GM18502 (cell line): ENCODE measurements at regions not wholly inside any gene's neighbourhood (a gene's known extent, or its start where the extent isn't known, plus 50 kb on each side); places are given as distances from the start of the nearest gene placed in this dataset.
"Not testable (repeated sequence)": the region's sequence is repeated elsewhere in the genome, so short reads cannot be mapped to it uniquely, and the experiment has no call there.

ENCODE experiments used
- ATAC-seq: cut with Tn5 transposase; IDR thresholded peaks from one replicate; pipeline ENCODE4 v1.9.1; 2021; ENCODE audit warnings: mild to moderate bottlenecking; ENCODE audit not compliant: unreplicated experiment, poor library complexity

- no peak for ATAC-seq
Measured at GRCh38 chr16:64381979-64382378, 739.9 kb downstream of the CDH11 start.

DNA sequence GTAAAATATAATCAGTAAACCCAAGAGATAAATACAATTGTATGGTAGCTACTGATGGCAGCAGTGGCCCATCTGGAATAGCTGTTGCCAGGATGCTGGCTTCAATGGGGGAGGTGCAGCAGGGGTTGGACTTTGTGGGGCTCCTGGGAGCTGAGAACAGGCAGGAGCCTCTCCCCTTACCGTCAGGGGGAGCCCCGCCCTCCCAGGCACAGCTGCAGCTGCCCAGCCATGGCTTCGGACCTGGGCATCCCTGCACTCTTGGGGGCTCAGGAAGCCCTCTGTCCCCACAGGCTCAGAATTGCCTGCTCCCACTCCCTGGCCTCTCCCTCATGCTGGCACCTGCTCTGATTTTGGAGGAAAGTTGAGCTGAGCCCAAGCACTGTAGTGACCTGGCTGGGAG, 741.1 kb downstream of the CDH11 start:
- no peak for ATAC-seq

- no peak for ATAC-seq
Measured at GRCh38 chr16:64375391-64375980, 746.4 kb downstream of the CDH11 start.

DNA sequence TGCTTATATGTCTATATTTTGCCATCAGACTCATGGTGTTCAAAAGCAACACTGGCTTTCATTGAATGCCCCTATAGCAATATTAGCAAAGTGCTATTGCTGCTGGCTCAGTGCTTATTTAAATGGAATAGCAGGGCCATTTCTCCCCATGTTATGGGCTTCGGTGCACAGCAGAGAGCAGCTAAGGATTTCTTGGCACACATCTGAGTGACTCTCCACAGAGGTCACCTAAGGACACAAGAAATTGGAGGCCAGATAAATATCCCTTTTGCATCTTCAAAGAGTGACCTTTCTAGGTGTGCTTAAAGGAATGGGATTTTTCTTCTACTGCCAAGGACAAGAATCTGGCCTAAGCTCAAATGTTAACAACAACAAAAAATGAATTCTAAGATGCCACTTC, 751.8 kb downstream of the CDH11 start:
- no peak for ATAC-seq

DNA sequence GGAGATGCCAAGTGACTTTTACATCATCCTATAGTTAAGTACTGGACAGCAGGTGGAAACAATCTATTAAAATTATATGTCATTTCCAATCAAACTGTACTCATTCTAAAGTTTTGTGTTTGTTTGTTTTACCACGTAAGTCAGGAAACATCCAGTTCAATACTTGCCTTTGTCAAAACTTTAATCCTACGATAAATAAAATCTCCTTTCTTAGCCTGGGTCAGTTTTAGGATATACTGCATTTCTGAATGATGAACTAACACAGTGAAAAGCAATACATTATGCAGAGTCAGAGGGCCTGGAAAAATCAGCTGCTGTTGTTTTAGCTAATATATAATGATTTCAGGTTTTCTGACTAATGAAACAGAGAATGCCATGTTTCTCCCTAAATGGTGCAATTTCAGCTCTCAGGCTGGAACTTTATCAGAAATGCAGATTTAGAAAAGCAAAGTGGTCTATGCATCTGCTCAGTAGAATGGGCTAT, 756.4 kb downstream of the CDH11 start:
- ATAC-seq, result no peak

DNA sequence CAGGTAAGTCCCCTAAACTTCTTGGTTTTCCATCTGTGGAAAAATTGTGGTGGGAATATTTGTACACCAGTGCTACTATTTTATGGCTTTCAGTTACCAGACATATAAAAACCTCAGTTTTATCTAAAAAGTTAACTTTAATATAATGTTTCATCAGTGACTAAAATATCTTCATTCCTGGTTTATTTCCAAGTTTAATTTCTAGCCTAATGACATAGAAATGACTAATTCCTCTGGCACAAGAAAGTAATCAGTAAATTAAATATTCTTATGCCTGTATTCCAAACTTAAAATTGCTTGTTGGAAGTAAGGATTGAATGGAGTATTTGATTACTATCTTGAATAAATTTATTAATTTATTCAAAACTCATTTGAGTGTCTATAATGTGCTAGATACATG, 757.0 kb downstream of the CDH11 start:
- no peak for ATAC-seq

DNA sequence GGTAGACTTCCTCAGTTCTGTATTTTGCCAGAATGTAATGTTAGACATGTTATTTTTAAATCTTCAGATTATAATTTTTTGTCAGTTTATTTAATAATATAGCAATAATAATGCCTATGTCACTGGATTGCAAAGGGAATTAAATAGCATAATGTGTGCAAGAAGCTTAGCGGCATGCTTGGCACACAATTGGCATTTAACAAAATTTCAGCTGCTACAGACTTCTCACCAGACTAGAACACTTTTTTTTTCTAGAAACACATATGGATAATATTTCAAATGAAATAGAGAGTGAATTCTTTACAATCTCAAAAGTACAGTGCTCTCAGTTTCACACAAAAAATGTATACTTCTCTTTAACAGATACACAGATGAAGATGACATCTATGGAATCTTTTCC, 757.4 kb downstream of the CDH11 start:
- no peak for ATAC-seq

GRCh38 chr16:64364016-64364415, 757.8 kb downstream of the CDH11 start:
- ATAC-seq, result no peak

- ATAC-seq, result no peak
Measured at GRCh38 chr16:64363039-64363438, 758.8 kb downstream of the CDH11 start.

- ATAC-seq, result no peak
Measured at GRCh38 chr16:64362193-64362592, 759.7 kb downstream of the CDH11 start.

DNA sequence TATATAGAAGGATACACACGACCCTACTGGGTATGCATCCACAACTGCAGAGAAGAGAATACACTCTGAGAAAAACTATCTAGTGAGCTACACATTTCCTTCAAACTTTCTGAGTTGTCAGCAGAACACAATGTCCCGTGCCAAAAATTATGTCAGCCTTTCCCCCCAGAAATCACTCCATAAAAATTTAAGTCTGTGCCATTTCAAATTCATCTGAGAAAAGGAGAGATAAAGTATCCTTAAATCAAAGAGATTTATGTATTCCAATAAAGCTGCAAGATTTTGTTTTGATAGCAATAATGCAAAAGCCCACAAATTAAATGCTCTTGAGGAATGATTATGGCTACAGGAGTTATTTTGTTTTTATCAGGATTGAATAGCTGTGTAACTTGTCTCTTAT, 760.1 kb downstream of the CDH11 start:
- ATAC-seq, result no peak

- no peak for ATAC-seq
Measured at GRCh38 chr16:64358291-64358690, 763.6 kb downstream of the CDH11 start.

DNA sequence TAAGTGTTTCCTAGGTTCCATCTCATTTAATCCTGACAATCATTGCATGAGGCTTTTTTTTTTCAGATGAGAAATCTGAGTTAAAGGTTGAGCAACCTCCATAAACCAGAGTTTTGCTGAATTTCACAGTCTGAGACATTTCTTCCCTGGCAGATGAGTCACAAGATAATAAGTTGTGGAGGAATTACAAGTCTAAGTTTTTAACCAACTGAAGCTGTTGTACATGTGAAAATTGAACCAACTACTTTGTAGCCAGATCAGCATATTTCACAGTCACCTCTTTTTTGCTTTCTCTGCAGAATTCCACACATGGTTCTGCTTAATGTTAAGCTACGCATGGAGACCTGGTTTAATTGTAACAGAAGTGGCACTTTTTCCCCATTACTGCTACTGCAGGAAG, 765.6 kb downstream of the CDH11 start:
- no peak for ATAC-seq

DNA sequence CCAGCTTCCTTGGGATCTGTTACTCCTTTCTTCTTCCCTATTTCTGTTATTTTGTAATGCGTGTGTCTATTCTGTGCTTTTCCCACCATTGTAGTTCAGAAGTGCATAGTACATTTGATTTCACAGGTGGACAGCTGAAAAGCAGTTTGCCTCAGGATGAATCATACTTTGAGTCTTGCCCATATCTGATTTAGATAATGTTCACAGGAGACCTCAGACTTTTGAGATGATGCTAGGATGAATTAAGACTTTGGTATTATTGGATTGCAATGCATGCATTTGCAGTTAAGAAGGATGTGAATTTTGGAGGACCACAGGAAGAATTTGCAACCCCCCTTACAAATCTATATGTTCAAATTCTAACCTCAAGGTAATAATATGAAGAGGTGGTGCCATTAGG, 769.6 kb downstream of the CDH11 start:
- no peak for ATAC-seq

- ATAC-seq, result no peak
Measured at GRCh38 chr16:64351121-64351520, 770.7 kb downstream of the CDH11 start.

DNA sequence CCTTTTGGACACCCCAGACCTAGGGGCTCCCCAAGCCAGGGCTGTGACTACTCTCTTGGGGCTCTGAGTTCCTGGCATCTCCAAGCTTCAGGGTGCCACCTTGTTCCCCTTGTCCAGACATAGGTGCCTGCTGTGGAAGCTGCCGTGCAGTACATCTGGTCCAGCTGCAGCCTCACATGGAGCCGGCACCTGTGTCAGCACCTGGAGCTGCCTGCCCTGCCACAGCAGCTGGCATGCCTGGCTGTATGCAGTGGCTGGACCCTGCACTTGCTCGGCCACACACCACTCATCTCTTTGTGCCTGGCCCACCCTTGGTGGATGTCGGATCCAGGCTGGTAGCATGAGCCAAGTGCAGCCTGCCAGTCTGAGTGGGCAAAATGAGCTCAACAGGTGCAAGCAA, 775.8 kb downstream of the CDH11 start:
- ATAC-seq, result no peak

- ATAC-seq, result no peak
Measured at GRCh38 chr16:64345142-64345541, 776.7 kb downstream of the CDH11 start.

- not testable (repeated sequence) for ATAC-seq
Measured at GRCh38 chr16:64343820-64344443, 777.9 kb downstream of the CDH11 start.

DNA sequence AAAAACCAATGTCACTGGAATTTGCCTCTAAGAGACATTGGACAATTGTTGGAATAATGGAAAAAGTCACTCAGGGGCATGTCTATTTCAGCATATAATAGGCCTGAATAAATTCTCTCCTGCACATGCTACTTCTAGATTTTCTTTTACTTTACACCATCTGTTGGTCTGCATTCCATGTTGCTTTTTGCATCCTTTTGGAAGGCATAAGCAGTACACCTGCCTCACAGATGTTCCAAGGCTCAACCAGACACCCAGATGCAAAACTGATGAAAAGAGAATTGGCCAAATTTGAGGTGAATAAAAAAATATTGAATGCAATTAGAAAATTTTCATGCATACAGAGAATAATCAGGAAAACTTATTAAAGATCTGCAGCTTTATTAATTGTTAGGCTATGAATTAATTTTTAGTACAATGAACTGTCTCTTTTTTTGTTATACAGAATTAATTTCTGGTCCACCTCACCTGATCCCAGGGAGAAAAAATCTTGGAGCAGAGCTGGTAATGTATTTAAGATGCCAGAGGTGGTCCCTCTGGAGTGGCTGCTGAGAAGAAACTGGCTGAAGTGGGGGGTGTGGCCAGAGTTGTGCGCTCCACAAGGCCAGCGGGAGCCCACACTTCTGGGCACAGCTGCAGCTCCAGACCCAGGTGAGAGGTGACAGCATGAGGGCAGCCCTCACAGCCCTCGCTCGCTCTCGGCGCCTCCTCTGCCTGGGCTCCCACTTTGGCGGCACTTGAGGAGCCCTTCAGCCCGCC, 778.6 kb downstream of the CDH11 start:
- no peak for ATAC-seq

DNA sequence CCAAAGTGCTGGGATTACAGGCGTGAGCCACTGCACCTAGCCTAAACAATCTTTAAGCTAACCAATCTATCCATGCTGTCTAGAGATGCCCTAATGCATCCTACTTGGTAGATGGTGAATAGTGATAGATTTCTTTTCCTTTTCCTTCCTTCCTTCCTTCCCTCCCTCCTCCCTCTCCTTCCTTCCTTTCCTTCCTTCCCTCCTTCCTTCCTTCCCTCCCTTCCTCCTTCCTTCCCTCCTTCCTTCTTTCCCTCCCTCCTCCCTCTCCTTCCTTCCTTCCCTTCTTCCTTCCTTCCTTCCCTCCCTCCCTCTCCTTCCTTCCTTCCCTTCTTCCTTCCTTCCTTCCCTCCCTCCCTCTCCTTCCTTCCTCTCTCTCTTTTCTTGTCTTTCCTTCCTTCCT, 780.5 kb downstream of the CDH11 start:
- not testable (repeated sequence) for ATAC-seq

DNA sequence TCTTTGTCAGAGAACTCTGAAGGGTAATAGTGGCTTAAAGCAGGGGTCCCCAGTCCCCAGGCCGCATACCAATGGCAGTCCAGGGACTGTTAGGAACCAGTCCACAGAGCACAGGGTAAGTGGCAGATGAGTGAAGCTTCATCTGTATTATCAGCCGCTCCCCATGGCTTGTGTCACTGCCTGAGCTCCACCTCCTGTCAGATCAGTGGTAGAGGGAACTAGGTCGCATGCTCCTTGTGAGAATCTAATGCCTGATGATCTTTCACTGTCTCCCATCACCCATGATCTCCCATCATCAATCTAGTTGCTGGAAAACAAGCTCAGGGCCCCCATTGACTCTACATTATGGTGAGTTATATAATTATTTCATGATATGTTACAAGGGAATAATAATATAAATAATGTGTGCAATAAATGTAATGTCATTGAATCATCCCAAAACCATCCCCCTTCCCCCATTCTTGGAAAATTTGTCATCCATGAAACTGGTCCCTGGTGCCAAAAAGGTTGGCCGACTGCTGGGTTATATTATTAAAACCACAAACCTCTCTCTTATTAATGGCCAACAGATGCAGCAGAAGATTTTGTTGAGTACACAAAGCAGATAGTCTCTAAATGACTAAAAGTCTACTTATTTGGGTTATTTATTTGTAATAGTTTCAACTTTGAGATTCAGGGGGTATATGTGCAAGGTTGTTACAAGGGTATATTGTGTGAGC, 782.7 kb downstream of the CDH11 start:
- ATAC-seq, result no peak
